ENCODE measurements at regions not wholly inside any gene's neighbourhood (a gene's known extent, or its start where the extent isn't known, plus 50 kb on each side); places are given as distances from the start of the nearest gene placed in this dataset.

DNA sequence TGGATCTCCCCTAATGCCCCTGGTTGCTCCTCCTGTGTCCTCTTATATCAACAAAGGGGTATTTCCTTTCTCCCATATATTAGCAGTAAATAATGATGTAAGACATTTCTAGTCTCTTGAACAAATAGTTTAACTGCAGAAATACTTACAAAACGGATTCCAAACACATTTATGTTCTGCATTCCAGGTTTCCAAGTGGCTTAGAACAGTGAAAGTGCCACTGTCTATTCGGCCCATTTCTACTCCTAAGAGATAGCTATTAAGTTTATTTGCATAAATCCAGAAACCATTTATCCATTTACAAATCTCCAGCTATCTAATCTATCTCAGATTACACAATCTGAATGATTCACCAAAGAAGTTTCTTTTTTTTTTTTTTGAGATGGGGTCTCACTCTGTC is 55.8 kb upstream of the FRMD4B start:
- Histone ChIP-seq H3K4me1 (ENCODE audit: control insufficient read depth, extremely low read depth, insufficient read depth, low read length) (no peaks in the 10 kb centered on the region), H4K20me1 (replicated peaks; ENCODE audit: control insufficient read depth, extremely low read depth, insufficient read depth, low read length) (no peaks in the 10 kb centered on the region), H3K4me3 (replicated peaks in 1 of 3; ENCODE audit: insufficient read depth in 1 of 3, low read depth in 1 of 3, low read length in 3 of 3) (no peak overlapping the region), H3K79me2 (ENCODE audit: control insufficient read depth, insufficient read depth, low read length) (no peaks in the 10 kb centered on the region), H3K9me3 (replicated peaks; ENCODE audit: control insufficient read depth, insufficient read depth, low read length) (no peaks in the 10 kb centered on the region), H3K36me3 (ENCODE audit: control insufficient read depth in 2 of 2, extremely low read depth in 1 of 2, insufficient read depth in 2 of 2, low read length in 2 of 2) (no peaks in the 10 kb centered on the region), H3K4me2 (ENCODE audit: insufficient read depth, low read length) (no peak overlapping the region), H3K27me3 (ENCODE audit: control insufficient read depth in 2 of 2, insufficient read depth in 2 of 2, low read length in 2 of 2) (no peaks in the 10 kb centered on the region), H3K9me1 (replicated peaks; ENCODE audit: control insufficient read depth, extremely low read depth, insufficient read depth, low read length) (no peaks in the 10 kb centered on the region), H2AFZ (ENCODE audit: low read depth, low read length) (no peak overlapping the region), H3K9ac (replicated peaks; ENCODE audit: extremely low read depth, insufficient read depth, low read length) (no peak overlapping the region), H3K27ac (ENCODE audit: insufficient read depth, low read depth, low read length) (no peak overlapping the region)
- FAIRE-seq = no peak
- dilution Hi-C loops (cut with MboI; ENCODE audit: extremely low pct_ligation_motif_present, low sequenced_read_pairs) = no loop called here
- no TSS peak for BruUV-seq (replicated peaks)
- no peak for DNase-seq (ENCODE audit: low read depth, low spot score)
- intact Hi-C loops (cut with micrococcal nuclease) = loop anchor here (2.0 kb wide), 1 partner anchor 229 kb away; no protein-coding TSS in a partner anchor
- CTCF ChIA-PET = interaction anchor here (0.7 to 4.8 kb wide), 16 partner anchors 9 to 343 kb away, joined by 3 to 57 read pairs (median 6); no protein-coding TSS in a partner anchor
- POLR2A ChIA-PET = no interaction called here
- TF ChIP-seq, protein P1, sequence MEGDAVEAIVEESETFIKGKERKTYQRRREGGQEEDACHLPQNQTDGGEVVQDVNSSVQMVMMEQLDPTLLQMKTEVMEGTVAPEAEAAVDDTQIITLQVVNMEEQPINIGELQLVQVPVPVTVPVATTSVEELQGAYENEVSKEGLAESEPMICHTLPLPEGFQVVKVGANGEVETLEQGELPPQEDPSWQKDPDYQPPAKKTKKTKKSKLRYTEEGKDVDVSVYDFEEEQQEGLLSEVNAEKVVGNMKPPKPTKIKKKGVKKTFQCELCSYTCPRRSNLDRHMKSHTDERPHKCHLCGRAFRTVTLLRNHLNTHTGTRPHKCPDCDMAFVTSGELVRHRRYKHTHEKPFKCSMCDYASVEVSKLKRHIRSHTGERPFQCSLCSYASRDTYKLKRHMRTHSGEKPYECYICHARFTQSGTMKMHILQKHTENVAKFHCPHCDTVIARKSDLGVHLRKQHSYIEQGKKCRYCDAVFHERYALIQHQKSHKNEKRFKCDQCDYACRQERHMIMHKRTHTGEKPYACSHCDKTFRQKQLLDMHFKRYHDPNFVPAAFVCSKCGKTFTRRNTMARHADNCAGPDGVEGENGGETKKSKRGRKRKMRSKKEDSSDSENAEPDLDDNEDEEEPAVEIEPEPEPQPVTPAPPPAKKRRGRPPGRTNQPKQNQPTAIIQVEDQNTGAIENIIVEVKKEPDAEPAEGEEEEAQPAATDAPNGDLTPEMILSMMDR (IDR thresholded peaks at IDR 0.05; ENCODE audit: extremely low read depth in 1 of 2, insufficient read depth in 1 of 2, low read depth in 1 of 2, low read length in 2 of 2) = no peak
- no peak for TF ChIP-seq JUN (IDR thresholded peaks at IDR 0.05; ENCODE audit: borderline replicate concordance, insufficient read depth, insufficient read length, low read depth)
- TF ChIP-seq GATA2 (IDR thresholded peaks at IDR 0.05; ENCODE audit: insufficient read depth, insufficient read length, low read depth, low read length) = no peak

DNA sequence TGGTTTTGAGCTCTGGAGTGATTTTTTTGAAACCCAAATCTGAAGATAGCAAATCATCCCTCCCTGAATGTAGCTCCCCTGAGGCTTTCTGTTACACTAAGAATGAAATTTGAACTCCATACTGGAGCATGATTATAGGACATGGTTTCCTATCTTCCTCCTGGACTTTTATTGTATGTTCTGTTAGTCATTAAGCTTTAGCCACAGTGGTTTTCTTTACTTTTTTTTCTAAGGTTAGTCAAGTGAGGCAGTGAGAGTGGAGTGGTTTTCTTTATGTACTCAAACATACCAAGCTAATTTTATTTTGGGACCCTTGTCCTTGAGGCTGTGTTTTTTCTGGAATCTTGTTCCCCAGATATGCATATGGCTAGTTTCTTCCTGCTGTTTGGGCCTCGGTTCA is 55.2 kb upstream of the FRMD4B start:
- H3K36me3 ChIP-seq (ENCODE audit: control insufficient read depth in 2 of 2, extremely low read depth in 1 of 2, insufficient read depth in 2 of 2, low read length in 2 of 2) = no peaks in the 10 kb centered on the region
- H3K9me3 ChIP-seq (replicated peaks; ENCODE audit: control insufficient read depth, insufficient read depth, low read length) = no peaks in the 10 kb centered on the region
- no peak overlapping the region for H3K4me3 ChIP-seq (replicated peaks in 1 of 3; ENCODE audit: insufficient read depth in 1 of 3, low read depth in 1 of 3, low read length in 3 of 3)
- H3K79me2 ChIP-seq (ENCODE audit: control insufficient read depth, insufficient read depth, low read length) = no peaks in the 10 kb centered on the region
- CTCF ChIA-PET = interaction anchor here (0.7 to 4.8 kb wide), 19 partner anchors 10 to 321 kb away, joined by 3 to 57 read pairs (median 6); no protein-coding TSS in a partner anchor
- H3K4me2 ChIP-seq (ENCODE audit: insufficient read depth, low read length) = no peak overlapping the region
- BruUV-seq (replicated peaks) = no TSS peak
- DNase-seq (ENCODE audit: low read depth, low spot score) (no peak), FAIRE-seq (no peak)
- no peaks in the 10 kb centered on the region for H3K27me3 ChIP-seq (ENCODE audit: control insufficient read depth in 2 of 2, insufficient read depth in 2 of 2, low read length in 2 of 2)
- intact Hi-C loops (cut with micrococcal nuclease) (loop anchor here (2.0 kb wide), 1 partner anchor 230 kb away; no protein-coding TSS in a partner anchor), dilution Hi-C loops (cut with MboI; ENCODE audit: extremely low pct_ligation_motif_present, low sequenced_read_pairs) (no loop called here)
- no peaks in the 10 kb centered on the region for H3K4me1 ChIP-seq (ENCODE audit: control insufficient read depth, extremely low read depth, insufficient read depth, low read length)
- POLR2A ChIA-PET = no interaction called here
- TF ChIP-seq, protein P1 (IDR thresholded peaks at IDR 0.05; ENCODE audit: extremely low read depth in 1 of 2, insufficient read depth in 1 of 2, low read depth in 1 of 2, low read length in 2 of 2) = no peak
- TF ChIP-seq EZH2 (IDR thresholded peaks at IDR 0.05; ENCODE audit: borderline replicate concordance, low read depth, low read length, severe bottlenecking) = no peak
- TF ChIP-seq JUN (IDR thresholded peaks at IDR 0.05; ENCODE audit: borderline replicate concordance, insufficient read depth, insufficient read length, low read depth) = no peak
- TF ChIP-seq POLR2AphosphoS5 (IDR thresholded peaks at IDR 0.05; ENCODE audit: insufficient read depth, low read depth, low read length) = no peak
- no peak for TF ChIP-seq POLR2A (IDR thresholded peaks at IDR 0.05; ENCODE audit: low read depth, low read length)
- TF ChIP-seq MYC (IDR thresholded peaks at IDR 0.05; ENCODE audit: low read depth, low read length) = no peak
- TF ChIP-seq GATA2 (IDR thresholded peaks at IDR 0.05; ENCODE audit: insufficient read depth, insufficient read length, low read depth, low read length) = no peak
- TF ChIP-seq FOS (IDR thresholded peaks at IDR 0.05; ENCODE audit: borderline replicate concordance, insufficient read depth, low read length) = no peak
- TF ChIP-seq, protein P2, sequence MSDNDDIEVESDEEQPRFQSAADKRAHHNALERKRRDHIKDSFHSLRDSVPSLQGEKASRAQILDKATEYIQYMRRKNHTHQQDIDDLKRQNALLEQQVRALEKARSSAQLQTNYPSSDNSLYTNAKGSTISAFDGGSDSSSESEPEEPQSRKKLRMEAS (IDR thresholded peaks at IDR 0.05; ENCODE audit: insufficient read depth, insufficient read length) = no peak
- H3K9me1 ChIP-seq (replicated peaks; ENCODE audit: control insufficient read depth, extremely low read depth, insufficient read depth, low read length) = no peaks in the 10 kb centered on the region
- no peak overlapping the region for H2AFZ ChIP-seq (ENCODE audit: low read depth, low read length)
- no peaks in the 10 kb centered on the region for H4K20me1 ChIP-seq (replicated peaks; ENCODE audit: control insufficient read depth, extremely low read depth, insufficient read depth, low read length)
- H3K27ac ChIP-seq (ENCODE audit: insufficient read depth, low read depth, low read length) = no peak overlapping the region
- H3K9ac ChIP-seq (replicated peaks; ENCODE audit: extremely low read depth, insufficient read depth, low read length) = no peak overlapping the region

Data from endothelial cell of umbilical vein (primary cell).